Dedifferentiated amniotic fluid mesenchymal stem cell (primary cell): ENCODE measurements at regions not wholly inside any gene's neighbourhood (a gene's known extent, or its start where the extent isn't known, plus 50 kb on each side); places are given as distances from the start of the nearest gene placed in this dataset.
A peak's percentile ranks its signal among the peaks of the same experiment; 100 is the strongest.
"Not testable (repeated sequence)": the region's sequence is repeated elsewhere in the genome, so short reads cannot be mapped to it uniquely, and the experiment has no call there.

Source experiments
- DNase-seq: peaks from one replicate; pipeline ENCODE4 v3.0.0-alpha.2; 2016; ENCODE audit errors: extremely low spot score

- DNase-seq: peak; percentile 71
These were observed 190.3 kb downstream of the TENT5A start for GRCh38 chr6:81562169-81562568.

GRCh38 chr6:81561731-81562130 is 190.8 kb downstream of the TENT5A start:
- DNase-seq: no peak

- DNase-seq: no peak
These were observed 191.4 kb downstream of the TENT5A start for GRCh38 chr6:81561071-81561564.

- DNase-seq: no peak
These were observed 194.7 kb downstream of the TENT5A start for GRCh38 chr6:81557811-81558210.

GRCh38 chr6:81556551-81556950 is 195.9 kb downstream of the TENT5A start:
- no peak for DNase-seq

GRCh38 chr6:81553216-81553615 is 199.3 kb downstream of the TENT5A start:
- DNase-seq: no peak

- no peak for DNase-seq
These were observed 199.8 kb downstream of the TENT5A start for GRCh38 chr6:81552644-81553043.

GRCh38 chr6:81547149-81547548 is 205.3 kb downstream of the TENT5A start:
- no peak for DNase-seq

GRCh38 chr6:81534934-81535465 is 217.5 kb downstream of the TENT5A start:
- DNase-seq: no peak

- no peak for DNase-seq
These were observed 220.5 kb downstream of the TENT5A start for GRCh38 chr6:81531869-81532561.

GRCh38 chr6:81517455-81517854 is 235.0 kb downstream of the TENT5A start:
- no peak for DNase-seq

GRCh38 chr6:81515562-81516453 is 236.7 kb downstream of the TENT5A start:
- DNase-seq: no peak

- not testable (repeated sequence) for DNase-seq
These were observed 238.3 kb downstream of the TENT5A start for GRCh38 chr6:81514195-81514594.

GRCh38 chr6:81511423-81511822 is 241.1 kb downstream of the TENT5A start:
- DNase-seq: no peak

GRCh38 chr6:81495999-81496398 is 256.5 kb downstream of the TENT5A start:
- no peak for DNase-seq

- DNase-seq: no peak
These were observed 260.9 kb downstream of the TENT5A start for GRCh38 chr6:81491454-81492101.

- no peak for DNase-seq
These were observed 265.0 kb downstream of the TENT5A start for GRCh38 chr6:81487489-81487888.

GRCh38 chr6:81486234-81486633 is 266.2 kb downstream of the TENT5A start:
- no peak for DNase-seq

- no peak for DNase-seq
These were observed 267.1 kb downstream of the TENT5A start for GRCh38 chr6:81485395-81485794.

- DNase-seq: no peak
These were observed 268.2 kb downstream of the TENT5A start for GRCh38 chr6:81484251-81484650.

GRCh38 chr6:81480139-81480538 is 272.3 kb downstream of the TENT5A start:
- DNase-seq: no peak

- DNase-seq: peak; percentile 57
These were observed 275.6 kb downstream of the TENT5A start for GRCh38 chr6:81476881-81477280.
